H9 (cell line): ENCODE measurements at regions not wholly inside any gene's neighbourhood (a gene's known extent, or its start where the extent isn't known, plus 50 kb on each side); places are given as distances from the start of the nearest gene placed in this dataset.

Source experiments
- DNase-seq: peaks from one replicate; pipeline ENCODE4 v3.0.0-alpha.2; 2017
- H2AFZ ChIP-seq: one replicate; pipeline ENCODE4 v1.6.1; 2013; ENCODE audit warnings: mild to moderate bottlenecking, low read length, control low read depth, moderate library complexity
- H2AK5ac ChIP-seq: 2 replicates; pipeline ENCODE4 v1.6.1; 2013; ENCODE audit warnings: low read length, control low read depth, mixed read lengths; ENCODE audit not compliant: insufficient read length
- H2BK120ac ChIP-seq: one replicate; pipeline ENCODE4 v1.6.1; 2013; ENCODE audit warnings: low read depth, mild to moderate bottlenecking, low read length, control low read depth, inconsistent platforms; ENCODE audit not compliant: poor library complexity, severe bottlenecking
- H2BK12ac ChIP-seq: 2 replicates; pipeline ENCODE4 v1.6.1; 2013; ENCODE audit warnings: low read length, control low read depth, mixed read lengths, low read depth; ENCODE audit not compliant: insufficient read length
- H2BK15ac ChIP-seq: 2 replicates; pipeline ENCODE4 v1.6.1; 2013; ENCODE audit warnings: low read depth, low read length, control low read depth
- H2BK20ac ChIP-seq: one replicate; pipeline ENCODE4 v1.6.1; 2013; ENCODE audit warnings: low read depth, mild to moderate bottlenecking, low read length, control low read depth, inconsistent platforms; ENCODE audit not compliant: poor library complexity, severe bottlenecking
- H2BK5ac ChIP-seq: 2 replicates; pipeline ENCODE4 v1.6.1; 2013; ENCODE audit warnings: low read length, control low read depth, mixed read lengths; ENCODE audit not compliant: insufficient read length
- H3K14ac ChIP-seq: 2 replicates; pipeline ENCODE4 v1.6.1; 2013; ENCODE audit warnings: low read length, control low read depth; ENCODE audit not compliant: insufficient read depth
- H3K18ac ChIP-seq: 2 replicates; pipeline ENCODE4 v1.6.1; 2013; ENCODE audit warnings: low read depth, mild to moderate bottlenecking, mixed read lengths, low read length, control low read depth; ENCODE audit not compliant: insufficient read length
- H3K23ac ChIP-seq: 2 replicates; pipeline ENCODE4 v1.6.1; 2013; ENCODE audit warnings: low read length, control low read depth, mixed read lengths, low read depth; ENCODE audit not compliant: insufficient read length
- H3K23me2 ChIP-seq: 2 replicates; pipeline ENCODE4 v1.6.1; 2013; ENCODE audit warnings: low read depth, mild to moderate bottlenecking, mixed read lengths, low read length, control low read depth; ENCODE audit not compliant: insufficient read length, poor library complexity, severe bottlenecking
- H3K27ac ChIP-seq: 2 replicates; pipeline ENCODE4 v1.5.1; 2013; ENCODE audit warnings: low read length, control low read depth, mixed read lengths, low read depth; ENCODE audit not compliant: insufficient read length
- H3K27me3 ChIP-seq: 2 replicates; pipeline ENCODE4 v1.6.1; 2013; ENCODE audit warnings: low read length, control low read depth, inconsistent platforms; ENCODE audit not compliant: insufficient read depth
- H3K4ac ChIP-seq: 2 replicates; pipeline ENCODE4 v1.6.1; 2013; ENCODE audit warnings: low read depth, mild to moderate bottlenecking, control low read depth, inconsistent platforms, low read length, moderate library complexity
- H3K4me1 ChIP-seq: 2 replicates; pipeline ENCODE4 v1.6.1; 2013; ENCODE audit warnings: low read length, control low read depth, inconsistent platforms; ENCODE audit not compliant: insufficient read depth
- H3K4me2 ChIP-seq: 2 replicates; pipeline ENCODE4 v1.6.1; 2013; ENCODE audit warnings: low read length, control low read depth, mixed read lengths; ENCODE audit not compliant: insufficient read length, insufficient read depth
- H3K56ac ChIP-seq: 2 replicates; pipeline ENCODE4 v1.6.1; 2013; ENCODE audit warnings: low read depth, mild to moderate bottlenecking, mixed read lengths, low read length, control low read depth; ENCODE audit not compliant: insufficient read length
- H3K79me1 ChIP-seq: 2 replicates; pipeline ENCODE4 v1.6.1; 2013; ENCODE audit warnings: low read depth, mild to moderate bottlenecking, moderate library complexity, low read length, control low read depth, inconsistent platforms; ENCODE audit not compliant: insufficient read depth, poor library complexity, severe bottlenecking
- H3K79me2 ChIP-seq: 2 replicates; pipeline ENCODE4 v1.6.1; 2013; ENCODE audit warnings: low read length, control low read depth, inconsistent platforms; ENCODE audit not compliant: insufficient read depth
- H3K9ac ChIP-seq: 2 replicates; pipeline ENCODE4 v1.6.1; 2013; ENCODE audit warnings: low read length, control low read depth, mixed read lengths; ENCODE audit not compliant: insufficient read length; ENCODE audit errors: extremely low read depth
- H3K9me3 ChIP-seq: one replicate; pipeline ENCODE4 v1.6.1; 2013; ENCODE audit warnings: low read depth, low read length, inconsistent platforms; ENCODE audit not compliant: control insufficient read depth
- H3T11ph ChIP-seq: one replicate; pipeline ENCODE4 v1.6.1; 2013; ENCODE audit warnings: mild to moderate bottlenecking, low read length, control low read depth, inconsistent platforms
- H4K20me1 ChIP-seq: one replicate; pipeline ENCODE4 v1.6.1; 2013; ENCODE audit not compliant: control insufficient read depth, insufficient read length, insufficient read depth
- H4K5ac ChIP-seq: 2 replicates; pipeline ENCODE4 v1.6.1; 2013; ENCODE audit warnings: low read depth, mild to moderate bottlenecking, mixed read lengths, low read length, control low read depth; ENCODE audit not compliant: insufficient read length
- H4K8ac ChIP-seq: replicated peaks from 2 replicates; pipeline ENCODE4 v1.6.1; 2013; ENCODE audit warnings: low read length, control low read depth, mixed read lengths, low read depth; ENCODE audit not compliant: insufficient read length
- H4K91ac ChIP-seq: 2 replicates; pipeline ENCODE4 v1.6.1; 2013; ENCODE audit warnings: low read depth, mild to moderate bottlenecking, moderate library complexity, mixed read lengths, low read length, control low read depth; ENCODE audit not compliant: insufficient read length
- H3K27ac Mint-ChIP-seq, 3 experiments: 2 replicates in 2 of 3; 3 replicates in 1 of 3; pipeline ENCODE4 v1.8.0; 2020 to 2021; ENCODE audit warnings: mixed read lengths in 3 of 3, mild to moderate bottlenecking in 1 of 3, moderate library complexity in 1 of 3
- H3K27me3 Mint-ChIP-seq: 2 replicates; pipeline ENCODE4 v1.8.0; 2021; ENCODE audit warnings: low read depth, mild to moderate bottlenecking, moderate library complexity, mixed read lengths
- H3K36me3 Mint-ChIP-seq, 3 experiments: 2 replicates in 2 of 3; 3 replicates in 1 of 3; pipeline ENCODE4 v1.8.0; 2020 to 2021; ENCODE audit warnings: low read depth in 3 of 3, mixed read lengths in 3 of 3; ENCODE audit not compliant: insufficient read depth in 1 of 3
- H3K4me1 Mint-ChIP-seq, 2 experiments: 2 replicates each; pipeline ENCODE4 v1.8.0; 2020; ENCODE audit warnings: mixed read lengths in 2 of 2
- H3K4me3 Mint-ChIP-seq, 2 experiments: 2 replicates in 1 of 2; 3 replicates in 1 of 2; pipeline ENCODE4 v1.8.0; 2020 to 2021; ENCODE audit warnings: mild to moderate bottlenecking in 2 of 2, mixed read lengths in 2 of 2, moderate library complexity in 1 of 2
- H3K9me3 Mint-ChIP-seq, 2 experiments: 2 replicates in 1 of 2; 3 replicates in 1 of 2; pipeline ENCODE4 v1.8.0; 2020; ENCODE audit warnings: mild to moderate bottlenecking in 2 of 2, mixed read lengths in 2 of 2, moderate library complexity in 1 of 2
- WGBS: extraction: QIAGEN DNeasy Blood & Tissue Kit; methylation state at CpG from one replicate; pipeline ENCODE4 v1.1.7; 2013; ENCODE audit warnings: missing lambda C conversion rate, low lambda C conversion rate, mixed read lengths; ENCODE audit not compliant: insufficient read length; ENCODE audit errors: extremely low coverage; 5-methylcytosine and 5-hydroxymethylcytosine counted together
- TF ChIP-seq, protein P1 (sequence below): fragments of 200-600 bp; sonication (generic); conservative IDR thresholded peaks from 3 replicates; pipeline ENCODE4 v1.8.0; 2021; ENCODE audit warnings: antibody characterized with exemption, mild to moderate bottlenecking

DNA sequence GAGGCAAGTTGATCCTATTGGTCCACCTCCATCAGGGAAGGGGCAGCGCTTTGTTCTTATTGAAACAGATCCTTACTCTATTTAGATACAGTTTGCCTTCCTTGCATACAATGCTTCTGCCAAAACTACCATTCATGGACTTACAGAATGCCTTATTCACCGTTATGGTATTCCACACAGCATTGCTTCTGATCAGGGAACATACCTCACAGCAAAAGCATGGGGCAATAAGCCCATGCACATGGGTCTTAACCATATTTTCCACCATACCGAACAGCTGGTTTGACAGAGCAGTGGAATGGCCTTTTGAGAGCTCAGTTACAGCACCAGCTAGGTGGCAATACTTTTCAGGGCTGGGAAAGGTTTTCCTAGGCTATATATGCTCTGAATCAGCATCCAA lies 544.8 kb upstream of the ADGRL4 start:
- H3K4me3 Mint-ChIP-seq = no peak overlapping the region
- Histone ChIP-seq H2BK12ac (no peak overlapping the region), H3K9ac (no peak overlapping the region), H4K5ac (no peak overlapping the region), H3K9me3 (no peaks in the 10 kb centered on the region), H3K56ac (no peak overlapping the region), H4K8ac (no peak overlapping the region), H3K23me2 (no peaks in the 10 kb centered on the region), H2AK5ac (no peak overlapping the region), H3K4ac (no peak overlapping the region), H3K4me1 (no peaks in the 10 kb centered on the region), H3T11ph (no peak overlapping the region), H3K23ac (no peak overlapping the region), H2BK120ac (no peak overlapping the region), H3K18ac (no peak overlapping the region), H2BK20ac (no peak overlapping the region), H4K20me1 (no peaks in the 10 kb centered on the region), H4K91ac (no peak overlapping the region), H3K79me2 (no peaks in the 10 kb centered on the region), H3K4me2 (no peak overlapping the region), H3K27ac (no peak overlapping the region), H3K79me1 (no peaks in the 10 kb centered on the region), H2AFZ (no peak overlapping the region), H3K27me3 (no peaks in the 10 kb centered on the region), H2BK5ac (no peak overlapping the region), H3K14ac (no peak overlapping the region), H2BK15ac (no peak overlapping the region)
- no peak for DNase-seq
- no peak overlapping the region for H3K27ac Mint-ChIP-seq
- TF ChIP-seq, protein P1, sequence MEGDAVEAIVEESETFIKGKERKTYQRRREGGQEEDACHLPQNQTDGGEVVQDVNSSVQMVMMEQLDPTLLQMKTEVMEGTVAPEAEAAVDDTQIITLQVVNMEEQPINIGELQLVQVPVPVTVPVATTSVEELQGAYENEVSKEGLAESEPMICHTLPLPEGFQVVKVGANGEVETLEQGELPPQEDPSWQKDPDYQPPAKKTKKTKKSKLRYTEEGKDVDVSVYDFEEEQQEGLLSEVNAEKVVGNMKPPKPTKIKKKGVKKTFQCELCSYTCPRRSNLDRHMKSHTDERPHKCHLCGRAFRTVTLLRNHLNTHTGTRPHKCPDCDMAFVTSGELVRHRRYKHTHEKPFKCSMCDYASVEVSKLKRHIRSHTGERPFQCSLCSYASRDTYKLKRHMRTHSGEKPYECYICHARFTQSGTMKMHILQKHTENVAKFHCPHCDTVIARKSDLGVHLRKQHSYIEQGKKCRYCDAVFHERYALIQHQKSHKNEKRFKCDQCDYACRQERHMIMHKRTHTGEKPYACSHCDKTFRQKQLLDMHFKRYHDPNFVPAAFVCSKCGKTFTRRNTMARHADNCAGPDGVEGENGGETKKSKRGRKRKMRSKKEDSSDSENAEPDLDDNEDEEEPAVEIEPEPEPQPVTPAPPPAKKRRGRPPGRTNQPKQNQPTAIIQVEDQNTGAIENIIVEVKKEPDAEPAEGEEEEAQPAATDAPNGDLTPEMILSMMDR = no peak
- H3K27me3 Mint-ChIP-seq = no peaks in the 10 kb centered on the region
- H3K4me1 Mint-ChIP-seq = no peaks in the 10 kb centered on the region
- no CpG with 5 or more reads among the region's 3 CpGs for WGBS
- H3K36me3 Mint-ChIP-seq = no peaks in the 10 kb centered on the region
- H3K9me3 Mint-ChIP-seq = no peaks in the 10 kb centered on the region
